Activated T-cell treated with anti-CD3 and anti-CD28 coated beads, Interleukin-2, amount 50 U/mL, for 24 hours (primary cell): ENCODE measurements at regions not wholly inside any gene's neighbourhood (a gene's known extent, or its start where the extent isn't known, plus 50 kb on each side); places are given as distances from the start of the nearest gene placed in this dataset.
"Not testable (repeated sequence)": the region's sequence is repeated elsewhere in the genome, so short reads cannot be mapped to it uniquely, and the experiment has no call there.

Experiments
- DNase-seq: peaks from one replicate; pipeline ENCODE4 v3.0.0-alpha.2; 2020
- H3K27ac Mint-ChIP-seq: 2 replicates; pipeline ENCODE4 v1.8.0; 2020; ENCODE audit warnings: mild to moderate bottlenecking, mixed read lengths
- H3K27me3 Mint-ChIP-seq: 2 replicates; pipeline ENCODE4 v1.8.0; 2020; ENCODE audit warnings: mixed read lengths
- H3K36me3 Mint-ChIP-seq: 2 replicates; pipeline ENCODE4 v1.8.0; 2020; ENCODE audit warnings: low read depth, mixed read lengths
- H3K4me1 Mint-ChIP-seq: 2 replicates; pipeline ENCODE4 v1.8.0; 2020; ENCODE audit warnings: low read depth, mixed read lengths
- H3K4me3 Mint-ChIP-seq: 2 replicates; pipeline ENCODE4 v1.8.0; 2020; ENCODE audit warnings: mild to moderate bottlenecking, moderate library complexity, mixed read lengths
- H3K9me3 Mint-ChIP-seq: 2 replicates; pipeline ENCODE4 v1.8.0; 2020; ENCODE audit warnings: mixed read lengths

DNA sequence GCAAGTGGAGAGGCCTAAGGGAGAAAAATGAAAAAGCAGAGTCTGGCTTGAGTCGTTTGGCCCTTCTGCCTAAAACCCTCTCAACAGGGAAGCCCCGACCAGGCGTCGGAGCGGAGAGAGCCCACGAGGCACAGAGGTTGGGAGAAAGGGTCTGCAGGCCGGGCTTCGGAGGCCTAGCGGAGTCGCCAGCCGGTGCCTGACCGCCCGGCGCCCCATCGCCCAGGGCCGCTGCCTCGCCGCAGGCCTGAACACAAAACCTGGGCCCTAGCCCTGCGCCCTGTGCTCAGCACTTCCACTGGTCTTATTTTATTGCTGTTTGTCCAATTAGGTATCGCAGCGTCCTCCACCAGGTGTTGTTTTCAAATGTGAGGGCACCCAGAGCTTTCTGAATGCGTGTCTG lies 970.0 kb upstream of the DEFB115 start:
- not testable (repeated sequence) for DNase-seq, H3K27ac Mint-ChIP-seq, H3K9me3 Mint-ChIP-seq, H3K4me3 Mint-ChIP-seq, H3K27me3 Mint-ChIP-seq, H3K36me3 Mint-ChIP-seq
- peaks cover 20% of the 10 kb centered on the region for H3K4me1 Mint-ChIP-seq

DNA sequence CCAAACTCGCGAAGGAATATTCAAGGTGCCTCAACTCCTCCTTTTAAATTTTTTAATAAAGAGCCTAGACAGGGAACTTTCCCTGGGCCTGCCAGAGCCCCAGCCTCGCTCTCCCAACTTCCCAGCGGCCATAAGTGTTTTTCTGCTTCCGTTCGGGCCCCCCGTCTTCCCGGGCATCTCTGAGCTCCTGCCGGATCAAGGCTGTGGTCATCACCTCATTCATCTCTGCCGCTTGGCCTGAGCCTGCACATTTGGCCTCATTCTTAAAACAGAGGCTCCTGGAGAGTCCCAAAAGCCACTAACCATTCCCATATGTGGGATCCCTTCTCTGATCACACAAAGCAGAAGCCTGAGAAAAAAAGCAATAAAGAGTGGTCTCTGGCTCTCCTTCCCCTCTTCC lies 969.1 kb upstream of the DEFB115 start:
- Mint-ChIP-seq H3K4me3 (no peak overlapping the region), H3K4me1 (peaks cover 18% of the 10 kb centered on the region), H3K9me3 (peaks cover 2% of the 10 kb centered on the region), H3K27me3 (no peaks in the 10 kb centered on the region), H3K36me3 (peaks cover 2% of the 10 kb centered on the region), H3K27ac (no peak overlapping the region)
- no peak for DNase-seq

DNA sequence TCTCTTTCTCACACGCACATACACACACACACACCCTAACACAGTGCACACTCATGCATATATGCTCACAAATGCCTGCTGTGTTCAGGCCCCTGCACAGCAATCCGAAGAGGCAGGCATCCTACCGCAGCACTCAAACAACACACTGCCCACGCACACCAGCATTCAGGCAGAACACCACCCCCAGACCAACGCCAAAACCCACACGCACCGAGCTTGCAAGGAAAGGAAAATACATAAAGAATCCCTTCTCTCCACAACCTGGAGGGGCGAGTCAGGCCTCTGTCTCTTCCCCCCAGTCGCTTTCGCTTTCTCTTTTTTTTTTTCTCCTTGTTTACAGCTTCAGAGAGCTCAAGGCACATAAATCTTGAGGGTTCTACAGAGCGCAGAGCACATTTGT lies 968.4 kb upstream of the DEFB115 start:
- not testable (repeated sequence) for H3K36me3 Mint-ChIP-seq, H3K27me3 Mint-ChIP-seq, H3K9me3 Mint-ChIP-seq, DNase-seq
- Mint-ChIP-seq H3K4me1 (peaks cover 14% of the 10 kb centered on the region), H3K4me3 (peak overlapping the region; percentile 68), H3K27ac (peak overlapping the region; percentile 37)

DNA sequence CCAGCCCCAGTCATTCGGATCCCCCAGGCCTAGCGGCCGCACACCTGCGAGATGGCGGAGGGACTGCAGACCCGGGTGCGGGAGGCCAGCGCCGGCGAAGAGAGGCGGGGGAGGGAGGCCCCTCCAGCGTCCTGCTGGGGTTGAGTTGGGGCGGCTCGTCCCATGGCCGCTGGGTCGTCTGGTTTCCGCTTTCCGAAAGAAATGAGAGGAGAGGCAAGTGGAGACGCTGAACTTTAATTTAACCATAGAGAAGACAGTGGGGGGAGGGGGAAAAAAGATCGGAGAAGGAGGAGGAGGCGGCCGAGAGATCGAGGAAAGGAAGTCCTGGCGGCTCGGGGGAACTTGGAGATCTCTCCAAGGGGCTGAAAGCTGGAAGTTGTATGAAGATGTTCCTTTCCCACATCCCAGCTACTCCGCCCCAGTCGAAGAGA lies 967.7 kb upstream of the DEFB115 start:
- peak overlapping the region; percentile 68 for H3K4me3 Mint-ChIP-seq
- H3K36me3 Mint-ChIP-seq, H3K27me3 Mint-ChIP-seq, H3K9me3 Mint-ChIP-seq, DNase-seq, H3K27ac Mint-ChIP-seq: not testable (repeated sequence)
- H3K4me1 Mint-ChIP-seq: peaks cover 14% of the 10 kb centered on the region

DNA sequence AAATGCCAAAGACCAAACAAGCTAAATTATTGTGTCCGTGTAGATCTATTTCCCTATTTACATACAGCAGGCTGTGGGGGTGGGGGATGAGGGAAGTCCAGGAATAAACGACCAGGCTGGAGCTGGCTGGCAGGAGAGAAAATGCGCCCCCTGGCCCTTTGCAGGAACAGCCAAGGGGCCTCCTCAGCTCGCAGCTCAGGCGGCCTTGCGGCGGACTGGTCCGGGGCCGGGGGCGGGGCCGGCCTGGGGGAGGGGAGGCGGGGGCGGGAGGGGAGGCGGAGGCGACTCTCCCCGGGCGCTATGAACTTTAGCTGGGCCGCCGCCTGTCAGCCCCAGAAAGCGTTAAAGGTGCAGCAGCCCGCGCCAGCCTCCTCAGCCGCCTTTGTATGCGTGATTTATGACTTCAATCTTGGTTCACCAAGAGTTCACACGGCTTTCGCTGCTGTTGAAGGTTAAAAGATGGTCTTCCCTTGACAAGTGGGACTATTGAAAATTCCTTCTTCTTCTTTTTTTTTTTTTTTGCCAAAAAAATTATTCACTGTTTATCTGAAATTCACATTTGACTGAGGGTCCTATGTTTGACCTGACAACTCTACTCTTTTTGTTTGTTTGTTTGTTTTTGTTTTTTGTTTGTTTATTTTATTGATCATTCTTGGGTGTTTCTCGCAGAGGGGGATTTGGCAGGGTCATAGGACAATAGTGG lies 967.0 kb upstream of the DEFB115 start:
- DNase-seq, H3K27me3 Mint-ChIP-seq, H3K27ac Mint-ChIP-seq, H3K36me3 Mint-ChIP-seq, H3K9me3 Mint-ChIP-seq: not testable (repeated sequence)
- Mint-ChIP-seq H3K4me3 (peak overlapping the region; percentile 68), H3K4me1 (peaks cover 14% of the 10 kb centered on the region)

DNA sequence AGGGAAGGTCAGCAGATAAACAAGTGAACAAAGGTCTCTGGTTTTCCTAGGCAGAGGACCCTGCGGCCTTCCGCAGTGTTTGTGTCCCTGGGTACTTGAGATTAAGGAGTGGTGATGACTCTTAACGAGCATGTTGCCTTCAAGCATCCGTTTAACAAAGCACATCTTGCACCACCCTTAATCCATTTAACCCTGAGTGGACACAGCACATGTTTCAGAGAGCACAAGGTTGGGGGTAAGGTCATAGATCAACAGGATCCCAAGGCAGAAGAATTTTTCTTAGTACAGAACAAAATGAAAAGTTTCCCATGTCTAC lies 966.4 kb upstream of the DEFB115 start:
- H3K9me3 Mint-ChIP-seq, H3K27me3 Mint-ChIP-seq, DNase-seq, H3K36me3 Mint-ChIP-seq, H3K4me3 Mint-ChIP-seq, H3K27ac Mint-ChIP-seq: not testable (repeated sequence)
- H3K4me1 Mint-ChIP-seq: peaks cover 14% of the 10 kb centered on the region

DNA sequence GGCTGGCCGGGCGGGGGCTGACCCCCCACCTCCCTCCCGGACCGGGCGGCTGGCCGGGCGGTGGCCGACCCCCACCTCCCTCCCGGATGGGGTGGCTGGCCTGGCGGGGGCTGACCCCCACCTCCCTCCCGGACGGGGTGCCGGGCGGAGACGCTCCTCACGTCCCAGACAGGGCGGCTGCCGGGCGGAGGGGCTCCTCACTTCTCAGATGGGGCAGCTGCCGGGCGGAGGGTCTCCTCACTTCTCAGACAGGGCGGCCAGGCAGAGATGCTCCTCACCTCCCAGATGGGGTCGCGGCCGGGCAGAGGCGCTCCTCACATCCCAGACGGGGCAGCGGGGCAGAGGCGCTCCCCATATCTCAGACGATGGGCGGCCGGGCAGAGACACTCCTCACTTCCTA lies 965.8 kb upstream of the DEFB115 start:
- not testable (repeated sequence) for H3K27me3 Mint-ChIP-seq, H3K27ac Mint-ChIP-seq, H3K9me3 Mint-ChIP-seq, H3K36me3 Mint-ChIP-seq, DNase-seq, H3K4me3 Mint-ChIP-seq
- H3K4me1 Mint-ChIP-seq: peaks cover 14% of the 10 kb centered on the region

DNA sequence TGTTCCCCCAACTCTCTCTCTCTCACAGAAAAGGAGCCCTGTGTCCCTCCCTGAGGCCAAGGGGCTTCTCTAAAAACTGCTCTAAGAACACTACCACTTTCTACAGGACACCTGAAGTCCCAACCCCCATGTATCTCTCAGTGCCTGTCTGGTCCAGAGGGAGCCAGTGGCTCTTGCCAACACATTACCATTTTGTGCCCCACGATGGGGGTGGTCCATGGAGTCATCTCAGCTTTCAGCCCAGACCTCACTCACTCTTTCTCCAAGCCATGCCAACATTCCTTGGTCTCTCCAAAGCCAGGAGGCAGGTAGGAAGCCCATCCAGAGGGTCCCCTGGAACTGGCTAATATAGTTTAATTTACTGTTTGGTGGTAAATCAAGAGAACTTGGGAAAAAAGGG lies 962.1 kb upstream of the DEFB115 start:
- H3K4me3 Mint-ChIP-seq, DNase-seq, H3K9me3 Mint-ChIP-seq, H3K4me1 Mint-ChIP-seq, H3K36me3 Mint-ChIP-seq, H3K27ac Mint-ChIP-seq: not testable (repeated sequence)
- peaks cover 20% of the 10 kb centered on the region for H3K27me3 Mint-ChIP-seq

DNA sequence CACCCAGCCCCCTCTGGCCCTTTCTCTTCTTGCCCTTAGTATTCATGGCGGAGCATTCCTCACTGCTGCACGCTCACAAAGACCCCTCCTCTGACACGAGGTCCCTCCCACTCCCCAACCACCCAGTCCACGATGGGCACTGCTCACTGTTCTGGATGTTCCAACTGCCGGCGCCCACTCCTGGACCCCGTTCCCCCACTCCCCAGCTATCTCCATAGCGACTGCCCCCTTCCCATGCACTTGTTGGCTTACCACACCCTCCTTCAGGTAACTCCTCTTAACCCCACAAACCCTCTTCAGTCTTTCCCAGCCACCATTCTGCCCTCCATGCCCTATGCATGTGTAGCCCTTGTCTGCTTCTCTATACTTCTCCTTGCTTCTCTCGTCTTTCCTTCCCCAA lies 961.5 kb upstream of the DEFB115 start:
- not testable (repeated sequence) for DNase-seq, H3K27ac Mint-ChIP-seq
- H3K27me3 Mint-ChIP-seq: peaks cover 22% of the 10 kb centered on the region

DNA sequence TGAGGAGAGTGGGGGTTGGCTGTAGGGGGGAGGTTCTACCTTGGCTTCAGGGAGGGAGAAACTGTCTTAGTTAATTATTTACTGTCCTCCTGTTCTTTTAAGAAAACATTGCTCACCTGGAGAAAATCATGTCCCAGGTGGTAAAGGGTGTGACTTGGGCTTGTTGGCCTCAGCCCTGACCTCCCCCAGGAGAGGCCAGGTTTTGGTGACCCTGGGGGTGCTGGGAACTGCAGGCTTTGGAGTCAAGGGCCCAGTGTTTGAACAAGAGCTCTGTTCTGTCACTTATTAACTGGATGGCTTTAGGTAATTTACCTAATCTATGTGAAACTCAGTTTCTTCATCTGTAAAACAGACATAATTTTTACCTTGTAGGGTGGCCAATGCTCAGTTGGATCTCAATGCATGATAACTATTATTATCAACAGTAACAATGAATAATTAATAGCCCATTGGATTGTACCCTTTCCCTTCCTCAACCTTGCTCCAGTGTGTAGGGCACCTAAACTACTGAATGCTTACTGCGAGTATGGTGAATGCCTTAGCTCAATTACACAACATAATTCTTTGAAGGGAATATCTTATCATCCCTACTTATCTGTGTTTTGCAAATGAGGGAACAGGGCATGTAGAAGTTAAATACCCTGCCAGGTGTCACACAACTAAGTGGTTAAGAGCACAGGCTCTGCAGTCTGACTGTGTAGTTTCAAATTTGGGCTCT lies 959.4 kb upstream of the DEFB115 start:
- H3K9me3 Mint-ChIP-seq, DNase-seq, H3K4me3 Mint-ChIP-seq, H3K27ac Mint-ChIP-seq, H3K4me1 Mint-ChIP-seq, H3K36me3 Mint-ChIP-seq: not testable (repeated sequence)
- H3K27me3 Mint-ChIP-seq: peaks cover 22% of the 10 kb centered on the region

More for the DNA sequence above, 961.5 kb upstream of the DEFB115 start:
- not testable (repeated sequence) for H3K36me3 Mint-ChIP-seq, H3K9me3 Mint-ChIP-seq, H3K4me1 Mint-ChIP-seq, H3K4me3 Mint-ChIP-seq

DNA sequence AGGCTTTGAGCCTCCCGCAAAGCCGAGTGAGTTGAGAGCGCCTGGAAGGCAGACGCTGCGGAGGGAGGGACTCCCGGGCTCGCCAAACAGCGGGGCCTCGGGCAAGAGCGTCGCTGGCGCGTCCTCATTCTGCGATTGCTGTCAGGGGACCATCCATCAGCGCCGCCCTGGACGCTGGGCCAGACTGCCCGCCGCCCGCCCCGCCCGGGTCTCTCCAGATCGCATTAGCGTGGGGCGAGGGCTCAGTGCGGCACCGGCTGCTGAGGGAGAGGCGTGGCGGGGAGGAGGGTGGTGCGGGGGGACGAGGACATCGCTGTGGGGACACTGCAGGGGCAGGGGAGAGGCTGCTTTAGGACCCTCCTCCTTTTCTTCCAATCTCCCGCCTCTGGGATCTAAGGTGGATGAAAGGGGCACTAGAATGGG lies 957.2 kb upstream of the DEFB115 start:
- H3K9me3 Mint-ChIP-seq: not testable (repeated sequence)

DNA sequence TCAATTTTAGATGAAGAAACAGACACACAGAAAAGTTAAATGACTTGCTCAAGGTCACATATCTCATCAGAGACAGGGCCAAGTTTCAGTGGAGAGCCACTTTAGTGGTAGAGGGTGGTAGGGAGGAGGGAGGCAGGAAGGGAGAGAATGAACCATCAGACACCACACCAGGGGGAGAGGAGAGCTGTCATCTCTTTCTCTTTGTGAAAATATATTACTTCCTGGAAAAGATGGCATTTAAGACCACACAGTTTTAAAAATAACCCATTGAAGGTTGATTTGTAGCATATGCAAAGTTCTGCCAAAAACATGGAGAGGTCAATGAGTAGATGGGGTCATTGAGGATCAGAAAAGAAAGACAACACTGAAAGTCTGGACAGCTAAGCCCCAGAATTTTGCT lies 954.7 kb upstream of the DEFB115 start:
- not testable (repeated sequence) for H3K4me1 Mint-ChIP-seq, H3K4me3 Mint-ChIP-seq, DNase-seq, H3K9me3 Mint-ChIP-seq, H3K36me3 Mint-ChIP-seq, H3K27ac Mint-ChIP-seq
- H3K27me3 Mint-ChIP-seq: peaks cover 16% of the 10 kb centered on the region

More for the DNA sequence above, 957.2 kb upstream of the DEFB115 start:
- H3K4me3 Mint-ChIP-seq: peak overlapping the region; percentile 55
- H3K27me3 Mint-ChIP-seq: peaks cover 18% of the 10 kb centered on the region
- H3K4me1 Mint-ChIP-seq, H3K27ac Mint-ChIP-seq, H3K36me3 Mint-ChIP-seq, DNase-seq: not testable (repeated sequence)

DNA sequence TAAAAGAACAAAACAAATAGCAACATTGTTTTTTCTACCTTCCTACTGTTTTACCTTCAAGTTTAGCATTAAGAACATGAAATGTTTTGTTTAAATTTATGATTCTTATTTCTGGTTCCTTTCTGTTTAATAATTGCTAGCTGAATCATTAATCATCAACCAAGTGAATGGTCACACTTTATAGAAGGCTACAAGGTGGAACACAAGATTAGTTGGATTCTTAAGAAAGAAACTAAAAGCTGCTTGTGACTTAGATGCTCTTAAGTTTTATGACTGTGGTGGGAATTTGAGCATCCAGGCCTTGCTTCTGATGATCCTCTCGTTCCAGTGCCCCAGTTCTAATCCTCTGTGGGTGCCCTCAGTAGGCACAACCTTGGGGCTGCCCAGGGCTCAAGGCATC lies 947.5 kb upstream of the DEFB115 start:
- H3K4me1 Mint-ChIP-seq, H3K27me3 Mint-ChIP-seq, H3K27ac Mint-ChIP-seq, DNase-seq, H3K4me3 Mint-ChIP-seq, H3K9me3 Mint-ChIP-seq, H3K36me3 Mint-ChIP-seq: not testable (repeated sequence)

DNA sequence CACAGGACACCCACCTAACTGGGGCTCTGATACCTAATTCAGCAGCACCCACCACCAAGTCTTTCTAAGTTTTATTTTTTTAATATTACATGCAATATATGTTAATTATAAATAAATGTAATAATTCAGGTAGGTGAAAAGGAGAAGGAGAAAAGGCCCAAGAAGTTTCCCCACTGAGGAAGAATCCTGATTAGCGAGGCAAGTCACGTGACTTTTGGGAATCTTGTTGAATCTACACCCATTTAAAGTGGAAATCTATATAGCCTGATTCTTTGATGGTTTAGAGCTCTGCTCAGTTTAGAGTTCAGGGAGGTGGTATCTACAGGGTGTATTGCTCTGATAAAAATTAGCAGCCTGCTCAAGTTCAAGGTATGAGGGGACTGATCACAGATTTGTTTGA lies 947.1 kb upstream of the DEFB115 start:
- not testable (repeated sequence) for H3K4me1 Mint-ChIP-seq, H3K27me3 Mint-ChIP-seq, H3K36me3 Mint-ChIP-seq, DNase-seq, H3K9me3 Mint-ChIP-seq, H3K4me3 Mint-ChIP-seq, H3K27ac Mint-ChIP-seq

DNA sequence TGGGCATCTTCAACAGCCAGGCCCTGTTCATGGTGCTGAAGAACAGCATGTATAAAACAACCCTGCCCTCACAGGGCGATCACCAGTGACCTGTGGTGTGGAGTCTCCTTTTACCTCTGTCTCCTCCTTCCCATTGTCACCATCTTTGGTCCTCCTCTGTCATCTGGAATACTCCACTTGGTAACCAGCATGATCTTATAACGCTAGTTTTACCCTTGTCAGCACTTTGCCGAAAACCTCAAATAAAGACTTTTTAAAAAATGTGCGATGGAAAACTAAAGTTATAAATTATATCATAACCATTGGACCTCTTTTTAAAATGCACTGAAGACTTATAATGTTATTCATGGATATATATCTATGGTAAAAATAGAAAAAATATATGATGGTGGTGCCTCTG lies 945.2 kb upstream of the DEFB115 start:
- not testable (repeated sequence) for H3K36me3 Mint-ChIP-seq, H3K27ac Mint-ChIP-seq, H3K4me1 Mint-ChIP-seq, DNase-seq, H3K9me3 Mint-ChIP-seq, H3K4me3 Mint-ChIP-seq
- peaks cover 16% of the 10 kb centered on the region for H3K27me3 Mint-ChIP-seq
